ENCODE measurements at regions not wholly inside any gene's neighbourhood (a gene's known extent, or its start where the extent isn't known, plus 50 kb on each side); places are given as distances from the start of the nearest gene placed in this dataset.
A peak's percentile ranks its signal among the peaks of the same experiment; 100 is the strongest.

DNA sequence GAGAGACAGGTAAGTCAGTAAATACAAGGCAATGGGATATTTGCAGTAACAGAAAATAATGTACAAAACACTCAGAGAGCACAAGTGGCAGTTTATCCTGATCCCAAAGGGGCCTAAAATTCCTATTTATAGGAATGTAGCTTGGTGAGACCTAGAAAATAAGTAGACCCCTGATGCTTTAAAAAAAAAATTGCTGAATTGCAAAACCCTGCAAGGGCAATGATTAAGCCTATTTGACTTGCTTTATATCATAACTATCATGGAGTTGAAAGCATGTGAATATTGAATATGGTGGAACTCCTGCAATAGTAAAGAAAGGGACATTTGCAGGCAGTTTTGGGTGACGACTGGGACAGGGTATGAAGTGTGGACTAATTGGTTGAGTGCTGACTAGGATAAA lies 101.9 kb upstream of the C1orf21 start:
- DNase-seq, result no peak

DNA sequence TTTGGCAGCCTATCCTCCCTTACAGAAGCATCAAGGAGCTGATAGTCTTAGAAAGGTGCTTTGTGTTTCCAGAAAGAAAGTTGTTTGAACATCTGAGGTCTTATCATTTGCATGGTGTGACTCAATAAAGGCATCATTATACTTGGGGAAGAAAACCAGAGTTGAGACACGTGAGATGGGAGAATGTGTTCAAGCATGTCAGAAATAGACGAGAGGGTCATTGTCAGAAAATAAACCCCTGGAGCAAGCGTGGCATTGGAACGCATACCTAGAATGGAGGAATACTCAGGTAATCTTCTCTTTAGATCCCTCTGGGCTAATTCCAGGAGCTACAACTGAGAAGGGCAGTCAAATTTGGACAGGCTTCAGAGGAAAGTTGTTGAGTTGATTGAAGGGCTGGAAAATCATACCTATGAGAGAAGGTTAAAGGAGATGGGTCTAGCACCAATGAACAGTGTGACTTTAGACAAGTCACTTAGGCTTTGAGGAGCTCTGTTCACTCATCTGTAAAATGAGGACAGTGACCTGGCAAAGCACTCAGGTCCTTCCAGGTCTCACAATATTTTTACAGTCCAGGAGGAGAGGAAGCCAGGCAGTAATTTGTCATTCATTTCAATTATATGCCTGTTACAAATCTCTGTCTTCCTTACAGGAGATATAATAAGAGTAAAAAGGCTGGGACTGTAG lies 101.3 kb upstream of the C1orf21 start:
- DNase-seq, result no peak

DNA sequence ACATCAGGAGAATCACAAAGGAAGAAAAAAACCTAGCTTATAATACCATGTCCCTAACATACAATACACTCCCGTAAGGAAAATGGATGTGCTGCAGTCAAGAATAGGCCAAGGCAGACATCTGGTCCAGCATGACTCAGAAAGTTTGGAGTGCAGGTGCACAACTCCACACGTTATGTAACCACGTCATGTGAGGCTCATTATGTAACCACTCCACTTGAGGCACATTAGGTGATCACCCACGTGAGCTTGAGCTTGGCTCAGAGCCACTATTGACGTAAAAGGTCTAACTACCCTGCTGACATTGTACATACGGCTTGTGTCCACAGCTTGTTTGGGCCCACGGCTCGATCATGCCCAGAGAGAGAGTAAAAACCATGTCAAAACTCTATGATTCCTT lies 99.8 kb upstream of the C1orf21 start:
- no peak for DNase-seq

DNA sequence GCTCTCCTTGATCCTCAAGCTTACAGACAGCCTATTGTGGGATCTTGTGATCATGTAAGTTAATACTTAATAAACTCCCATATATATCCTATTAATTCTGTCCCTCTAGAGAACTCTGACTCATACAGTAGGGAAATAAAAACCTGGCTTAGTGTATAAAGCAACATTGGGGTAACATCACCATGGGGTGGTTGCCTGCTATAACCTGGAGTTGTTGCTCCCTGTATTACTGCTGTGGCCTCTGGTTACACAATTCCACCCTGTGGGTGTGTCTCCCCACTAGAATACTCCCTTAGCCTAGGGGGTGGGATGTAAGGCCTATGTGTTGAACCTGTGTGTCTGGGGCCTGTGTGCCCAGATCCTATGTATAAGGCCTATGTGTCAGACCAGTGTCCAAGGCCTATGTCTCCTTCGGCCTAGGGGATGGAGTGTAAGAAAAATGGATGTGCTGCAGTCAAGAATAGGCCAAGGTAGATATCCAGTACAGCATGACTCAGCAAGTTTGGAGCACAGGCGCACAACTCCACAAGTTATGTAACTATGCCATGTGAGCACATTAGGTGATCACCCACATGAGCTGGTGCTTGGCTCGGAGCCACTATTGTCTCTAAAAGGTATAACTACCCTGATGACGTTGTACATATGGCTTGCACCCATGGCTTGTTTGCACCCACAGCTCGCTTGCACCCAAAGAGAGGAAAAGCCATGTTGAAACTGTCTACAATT lies 96.8 kb upstream of the C1orf21 start:
- DNase-seq, result no peak

DNA sequence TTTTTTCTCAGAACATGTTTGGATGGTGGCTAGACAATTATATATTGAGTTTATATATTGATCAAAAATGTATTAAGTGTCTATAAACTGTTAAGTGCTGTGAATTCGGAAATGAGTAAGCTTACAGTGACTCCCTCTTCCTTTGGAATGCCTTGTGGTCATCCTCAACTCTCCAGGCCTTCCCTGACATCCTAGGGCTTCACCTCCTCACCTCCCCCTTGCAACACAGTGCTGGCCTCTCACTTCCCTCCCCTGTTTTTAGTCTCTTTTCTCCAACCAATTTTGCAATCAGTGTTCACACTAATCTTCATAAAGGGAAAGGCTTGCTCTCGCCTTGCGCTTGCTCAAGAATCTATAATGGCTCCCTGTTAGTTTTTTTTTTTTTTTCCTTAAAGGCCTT lies 95.1 kb upstream of the C1orf21 start:
- no peak for DNase-seq

DNA sequence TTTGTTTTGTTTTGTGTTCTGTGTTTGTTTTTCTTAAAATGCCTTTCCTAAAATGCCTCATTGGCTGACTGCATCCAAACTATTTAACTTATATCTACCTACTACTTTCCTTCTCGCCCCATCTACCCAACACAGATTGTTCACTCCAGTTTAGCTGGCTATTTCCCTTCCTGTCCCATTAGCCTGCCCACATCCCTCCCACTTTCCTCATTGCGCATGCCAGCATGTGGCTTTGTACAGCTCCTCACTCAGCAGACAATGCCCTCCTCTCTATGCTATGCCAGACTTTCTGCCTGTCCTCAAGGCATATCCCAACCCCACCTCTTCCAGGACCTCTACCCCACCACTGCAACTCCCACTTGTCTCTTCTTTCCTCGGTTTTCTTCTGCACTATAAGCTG lies 94.7 kb upstream of the C1orf21 start:
- DNase-seq, result no peak

DNA sequence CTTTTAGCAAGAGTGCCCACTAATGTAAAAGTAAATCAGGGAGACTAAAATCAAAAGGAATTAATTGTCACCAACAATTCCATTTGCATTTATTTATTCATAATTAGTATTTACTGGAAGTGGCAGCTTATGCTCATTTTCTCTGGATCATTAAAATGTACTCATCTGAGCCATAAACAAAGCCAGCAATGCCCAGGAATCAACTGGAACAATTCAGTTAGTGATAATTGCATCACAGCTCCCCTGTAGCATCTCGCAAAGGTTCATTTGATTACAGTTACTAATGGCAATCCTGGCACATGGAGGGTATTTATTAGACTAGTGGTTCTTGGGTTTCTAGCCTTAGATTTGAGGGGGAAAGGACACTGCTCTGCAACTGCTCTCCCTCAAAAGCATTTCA lies 92.7 kb upstream of the C1orf21 start:
- DNase-seq, result no peak

DNA sequence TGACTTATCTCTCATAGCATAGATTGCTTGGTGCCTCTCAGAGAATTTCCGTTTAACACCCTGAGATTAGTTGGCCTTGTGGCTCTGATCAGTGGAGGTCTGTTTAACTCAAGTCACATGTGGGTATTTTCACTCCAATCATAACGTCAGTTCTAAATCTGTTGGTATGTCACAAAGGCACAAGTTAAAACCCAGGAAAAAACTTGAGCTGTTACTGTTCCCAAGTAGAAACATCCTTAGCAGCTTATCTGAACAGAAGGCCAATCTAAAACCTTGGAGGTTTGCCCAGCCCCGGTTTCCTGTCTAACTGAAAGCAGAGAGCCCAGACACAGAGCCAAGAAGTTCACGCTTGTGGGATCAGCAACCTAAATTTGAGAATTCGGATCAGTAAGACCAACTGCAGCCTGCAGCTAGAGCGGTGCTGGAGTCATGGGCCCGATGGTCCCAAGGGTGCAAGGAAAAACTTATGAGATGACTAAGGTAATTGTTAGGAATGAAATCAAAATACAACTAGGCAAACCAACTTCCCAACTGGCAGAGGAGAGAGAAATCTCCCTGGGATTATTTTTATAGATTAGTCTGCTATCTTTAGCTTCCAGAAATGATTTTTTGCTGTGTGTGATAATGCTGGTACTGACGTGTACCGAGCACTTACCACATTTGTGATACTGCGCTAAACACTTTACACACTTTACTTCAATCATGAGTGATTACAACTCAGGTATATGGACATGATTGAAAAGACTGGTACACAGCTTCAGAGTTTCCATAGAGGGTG lies 90.2 kb upstream of the C1orf21 start:
- DNase-seq, result no peak

DNA sequence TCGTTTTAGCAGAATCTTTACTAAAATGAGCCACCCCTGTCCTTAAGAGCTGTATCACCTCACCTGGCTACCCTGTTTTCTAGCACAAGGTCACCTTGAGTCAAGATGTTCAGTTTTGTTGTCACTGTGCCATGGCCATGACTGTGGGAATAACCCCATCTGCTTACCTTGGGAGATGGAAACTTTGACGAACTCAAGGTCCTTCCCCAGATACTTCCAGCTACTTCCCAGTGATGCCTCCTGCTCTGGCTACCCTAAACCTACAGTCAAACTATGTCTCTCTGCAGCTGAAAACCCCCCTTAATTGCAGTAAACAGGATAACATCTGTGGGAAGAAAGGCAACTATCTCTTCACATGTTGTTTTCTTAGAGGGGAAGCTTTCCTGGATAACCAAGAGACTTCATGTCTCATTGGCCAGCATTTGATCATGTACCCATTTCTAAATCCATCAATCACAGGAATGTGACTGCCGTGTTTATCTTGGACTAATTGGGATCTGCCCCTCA lies 89.5 kb upstream of the C1orf21 start:
- no peak for DNase-seq

DNA sequence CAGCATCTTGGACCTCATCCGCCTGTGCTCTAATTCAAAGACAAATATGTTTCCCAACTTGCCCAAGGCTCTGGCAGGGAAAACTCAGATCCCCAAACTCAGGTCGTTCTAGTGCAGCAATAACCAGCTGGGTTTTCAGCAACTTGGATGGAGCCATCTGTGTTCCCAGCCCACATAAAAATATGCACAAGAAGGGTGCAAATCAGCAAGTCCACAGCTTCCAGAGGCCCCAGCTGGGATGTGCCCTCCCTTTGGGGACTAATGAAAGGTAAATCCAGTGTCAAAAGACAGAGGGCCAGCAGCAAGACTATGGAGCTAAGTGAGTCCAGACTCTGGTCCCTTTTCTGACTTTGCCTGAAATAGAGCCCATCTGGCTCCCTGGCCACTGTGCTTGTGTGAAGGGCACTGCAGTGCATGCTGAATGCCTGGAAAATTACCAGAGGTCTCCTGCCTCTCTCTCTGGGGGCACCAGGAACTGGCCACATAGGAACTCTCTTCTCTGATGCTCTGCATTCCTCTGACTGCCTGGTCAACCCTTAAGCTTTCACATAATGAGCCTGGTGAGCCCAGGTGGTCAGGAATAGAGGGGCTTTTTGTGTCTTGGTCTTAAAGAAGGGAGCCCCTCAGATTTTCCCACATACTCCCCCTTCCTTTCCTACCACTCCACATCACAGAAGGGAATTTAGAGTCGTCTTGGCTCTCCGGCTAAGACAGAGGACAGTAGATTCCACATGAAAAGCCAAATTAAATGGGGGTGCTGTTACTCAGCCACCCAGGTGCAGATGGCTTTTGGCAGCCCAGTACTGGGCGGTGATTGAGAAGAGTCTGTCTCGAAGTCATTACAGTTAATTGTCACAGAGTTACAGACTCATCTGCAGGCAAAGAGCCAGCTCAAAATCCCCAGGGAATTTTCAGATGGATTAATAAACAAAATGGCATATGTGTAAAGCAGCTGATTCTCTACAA lies 88.1 kb upstream of the C1orf21 start:
- DNase-seq, result no peak

DNA sequence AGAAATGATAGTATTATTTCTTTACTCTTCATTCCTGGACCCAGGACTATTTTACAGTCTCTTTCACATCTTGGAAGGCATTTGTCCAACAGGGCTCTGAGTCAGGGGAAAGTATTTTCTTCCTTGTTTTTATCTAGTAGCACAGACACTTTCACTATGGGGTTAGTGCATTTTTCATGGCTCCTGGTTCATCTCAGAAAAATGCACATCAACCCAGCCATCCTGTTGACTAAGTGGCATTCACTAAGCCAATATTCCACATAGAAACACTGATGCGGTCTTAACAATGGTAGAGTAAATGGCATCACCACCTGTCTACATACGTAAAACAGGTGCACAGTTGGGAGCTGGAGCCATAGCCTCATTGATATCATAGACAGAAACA lies 87.4 kb upstream of the C1orf21 start:
- no peak for DNase-seq

DNA sequence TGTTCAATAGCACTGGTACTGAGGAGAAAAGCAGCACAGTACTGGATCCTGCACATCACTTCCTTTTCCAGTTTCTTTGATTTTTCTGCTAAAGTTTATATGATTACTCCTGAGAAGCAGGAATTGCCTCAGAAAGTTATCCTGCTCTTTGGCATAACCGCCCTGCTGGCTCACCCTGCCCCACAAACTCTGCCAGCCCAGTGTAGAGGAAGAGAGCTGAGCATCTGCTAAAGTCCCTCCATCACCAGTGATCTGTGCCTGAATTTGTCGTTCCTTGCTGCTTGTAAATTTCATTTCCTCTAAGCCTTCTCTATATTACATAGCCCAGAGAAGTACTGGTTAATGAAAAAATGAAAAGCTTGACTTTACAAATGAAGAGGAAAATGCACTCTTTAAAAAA lies 87.0 kb upstream of the C1orf21 start:
- DNase-seq, result no peak

DNA sequence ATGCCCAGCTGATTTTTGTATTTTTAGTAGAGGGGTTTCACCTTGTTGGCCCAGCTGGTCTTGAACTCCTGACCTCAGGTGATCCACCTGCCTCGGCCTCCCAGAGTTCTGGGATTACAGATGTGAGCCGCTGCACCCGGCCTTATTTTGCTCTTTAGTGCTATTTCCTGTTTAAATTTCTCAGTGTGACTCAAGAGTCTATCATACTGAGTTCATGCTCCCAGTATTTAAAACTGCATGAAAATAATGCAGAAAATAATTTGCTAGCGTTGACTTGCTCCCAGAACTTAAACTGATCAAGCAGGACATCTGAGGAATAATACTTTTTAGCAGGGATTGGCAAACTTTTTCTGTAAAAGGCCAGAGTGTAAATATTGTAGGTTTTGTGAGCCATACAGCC lies 86.4 kb upstream of the C1orf21 start:
- no peak for DNase-seq

DNA sequence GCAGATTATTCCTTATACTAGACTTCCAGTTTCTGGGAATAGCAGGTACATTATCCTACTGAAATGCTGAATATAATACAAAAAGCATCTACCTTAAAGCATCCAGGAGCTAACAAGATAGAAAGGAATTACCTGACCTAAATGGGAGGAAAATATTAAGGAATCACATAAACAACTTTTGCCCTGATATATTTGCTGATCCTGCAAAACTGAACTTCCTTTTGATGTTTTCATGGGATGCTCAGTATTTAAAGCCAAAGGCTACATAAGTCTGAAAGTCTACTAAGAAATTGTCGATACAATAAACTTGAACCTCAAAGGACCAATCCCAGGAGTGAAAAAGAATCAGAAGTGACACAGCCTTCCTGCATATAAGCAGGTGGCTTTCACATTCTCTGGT lies 85.6 kb upstream of the C1orf21 start:
- DNase-seq, result no peak

DNA sequence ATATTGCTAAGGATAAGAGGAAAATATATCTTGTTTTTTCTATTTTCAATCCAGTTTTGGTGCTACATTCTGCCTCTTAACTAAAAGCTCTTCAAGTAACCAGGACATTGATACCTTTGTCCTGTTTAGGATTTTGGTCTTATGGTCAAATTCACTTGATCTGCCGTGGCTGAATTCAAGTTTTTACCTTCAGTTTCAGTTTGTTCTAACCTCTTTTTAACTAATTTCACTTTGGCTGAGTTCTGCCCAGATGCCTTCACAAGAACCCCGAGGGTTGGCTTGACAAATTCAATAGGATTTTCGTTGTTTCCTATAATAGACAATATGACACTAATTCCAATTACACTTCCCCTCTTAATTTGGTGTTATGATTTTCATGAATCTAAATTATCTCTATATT lies 84.5 kb upstream of the C1orf21 start:
- no peak for DNase-seq

DNA sequence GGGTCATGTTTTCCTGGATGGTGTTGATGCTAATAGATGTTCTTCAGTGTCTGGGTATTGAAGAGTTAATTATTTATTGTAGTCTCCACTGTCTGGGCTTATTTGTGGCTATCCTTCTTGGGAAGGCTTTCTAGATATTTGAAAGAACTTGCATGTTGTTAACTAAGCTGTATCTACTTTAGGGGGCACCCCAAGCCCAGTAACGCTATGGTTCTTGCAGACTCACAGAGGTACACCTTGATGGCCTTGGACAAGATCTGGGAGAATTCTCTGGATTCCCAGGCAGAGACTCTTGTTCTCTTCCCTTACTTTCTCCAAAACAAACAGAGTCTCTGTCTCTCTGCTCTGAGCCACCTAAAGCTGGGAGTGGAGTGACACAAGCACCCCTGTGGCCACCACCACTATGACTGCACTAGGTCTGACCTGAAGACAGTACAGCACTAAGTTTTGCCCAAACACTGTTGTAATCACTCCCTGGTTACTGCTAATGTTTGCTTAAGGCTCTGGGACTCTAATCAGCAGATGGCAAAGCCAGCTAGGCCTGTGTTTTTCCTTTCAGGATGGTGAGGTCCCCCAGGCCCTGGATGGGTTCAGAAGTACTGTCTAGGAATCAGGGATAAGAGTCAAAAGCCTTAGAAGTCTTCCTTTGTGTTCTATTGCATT lies 76.5 kb upstream of the C1orf21 start:
- peak in 1 of 2 donors; percentile 2 for DNase-seq

DNA sequence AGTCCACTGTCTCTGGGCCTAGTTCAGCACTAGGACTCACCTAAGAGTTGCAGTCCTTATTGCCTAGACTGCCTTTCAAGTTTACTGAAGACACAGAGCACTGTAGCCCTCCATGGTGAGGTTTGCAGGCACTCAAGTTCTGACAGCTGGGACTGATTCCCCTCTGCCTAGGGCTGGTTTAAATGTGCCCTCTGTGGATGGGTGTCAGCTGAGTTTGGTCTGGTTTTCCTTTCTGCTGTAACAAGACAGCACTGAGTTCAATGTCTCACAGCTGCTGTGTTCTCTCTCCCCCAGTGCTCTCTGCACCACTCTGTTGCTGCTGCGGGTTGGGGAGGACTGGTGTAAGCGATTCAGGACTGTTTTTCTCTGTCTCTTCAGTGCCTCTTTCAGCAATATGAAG lies 75.2 kb upstream of the C1orf21 start:
- no peak for DNase-seq

DNA sequence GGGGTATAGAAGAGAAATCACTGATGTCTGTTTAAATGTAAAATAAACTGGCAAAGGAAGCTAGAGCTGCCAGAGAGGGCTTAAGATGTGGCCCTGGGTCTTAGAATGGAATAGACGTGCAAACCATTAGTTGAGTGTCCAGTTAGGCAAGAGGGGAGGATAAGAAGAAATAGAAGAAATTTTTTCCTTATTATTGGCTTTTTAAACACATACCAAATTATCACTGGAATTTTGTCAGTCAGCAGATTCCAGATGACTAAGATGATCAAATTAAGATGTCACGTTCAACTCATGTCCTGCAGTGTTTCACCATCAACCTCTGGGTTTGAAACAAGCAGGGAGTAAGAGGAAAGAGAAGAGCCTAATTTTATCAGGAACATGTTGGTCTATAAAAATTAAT lies 71.6 kb upstream of the C1orf21 start:
- DNase-seq, result no peak

DNA sequence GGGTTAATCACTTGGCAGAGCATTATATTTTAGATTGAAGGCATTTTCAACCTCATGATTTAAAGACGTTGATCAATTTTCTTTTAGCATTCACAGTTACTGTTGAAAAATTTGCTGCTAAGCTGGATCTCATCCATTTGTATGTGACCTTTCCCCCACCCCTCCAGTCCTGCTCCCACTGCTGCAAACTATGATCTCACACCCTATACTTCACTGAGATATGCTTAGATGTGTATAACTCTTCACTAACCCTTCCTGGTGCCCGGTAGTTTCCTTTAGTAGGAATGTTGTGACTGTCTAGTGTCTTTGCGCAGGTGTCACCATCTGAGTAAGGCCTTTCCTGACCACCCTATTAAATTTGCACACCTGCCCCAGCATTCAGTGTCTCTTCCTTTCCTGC lies 67.0 kb upstream of the C1orf21 start:
- no peak for DNase-seq

DNA sequence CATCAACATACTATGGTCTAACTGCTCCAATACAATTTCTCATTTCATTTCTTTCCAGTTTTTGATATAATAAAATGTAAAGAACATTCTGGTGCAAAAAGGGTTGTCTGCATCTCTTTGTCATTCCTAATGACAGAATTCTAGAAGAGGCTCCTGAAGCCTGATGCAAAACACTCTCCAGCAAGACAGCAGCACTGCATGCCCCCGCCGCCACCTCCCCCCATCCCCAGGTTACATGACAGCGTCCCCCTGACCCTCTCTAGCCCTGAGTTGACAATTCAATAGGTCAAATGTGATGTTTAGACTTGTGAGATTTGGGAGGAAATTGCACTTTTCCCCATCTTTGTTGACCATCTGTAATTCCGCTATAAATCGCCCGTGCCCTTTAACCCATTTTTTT lies 64.6 kb upstream of the C1orf21 start:
- DNase-seq, result no peak

DNA sequence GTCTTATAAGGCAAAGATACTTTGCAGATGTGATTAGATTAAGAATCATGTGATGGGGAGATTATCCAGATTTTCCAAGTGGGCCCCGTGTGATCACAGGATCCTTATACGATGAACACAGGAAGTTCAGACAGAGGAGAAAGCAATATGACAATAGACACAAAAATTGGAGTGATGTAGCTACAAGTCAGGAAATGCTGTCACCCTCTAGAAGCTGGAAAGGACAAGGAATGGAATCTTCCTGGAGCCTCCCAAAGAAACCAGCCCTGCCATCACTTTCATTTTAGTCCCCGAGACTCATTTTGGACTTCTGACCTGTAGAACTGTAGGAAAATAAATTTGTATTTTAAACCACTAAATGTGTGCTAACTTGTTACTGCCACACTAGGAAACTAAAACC lies 61.9 kb upstream of the C1orf21 start:
- DNase-seq, result no peak

DNA sequence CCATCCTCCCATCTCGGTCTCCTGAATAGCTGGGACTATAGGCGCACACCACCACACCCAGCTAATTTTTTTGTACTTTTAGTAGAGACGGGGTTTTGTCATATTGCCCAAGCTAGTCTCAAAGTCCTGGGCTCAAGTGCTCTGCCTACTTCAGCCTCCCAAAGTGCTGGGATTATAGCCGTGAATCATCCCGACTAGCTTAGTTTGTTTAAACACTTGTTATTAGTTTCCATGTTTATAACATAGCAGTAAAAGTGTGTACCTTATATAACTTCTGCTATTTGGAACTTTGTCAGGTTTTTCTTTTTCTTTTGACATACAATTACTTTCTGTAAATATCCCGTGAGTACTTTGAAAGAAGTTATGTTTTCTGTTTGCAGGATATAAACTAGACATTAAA lies 60.6 kb upstream of the C1orf21 start:
- no peak for DNase-seq
